HL-60 (cell line): ENCODE measurements at regions not wholly inside any gene's neighbourhood (a gene's known extent, or its start where the extent isn't known, plus 50 kb on each side); places are given as distances from the start of the nearest gene placed in this dataset.

Source experiments
- DNase-seq, 2 experiments: peaks; one replicate each; pipeline ENCODE4 v3.0.0-alpha.2; 2010 to 2020; ENCODE audit warnings: low read depth in 1 of 2, low spot score in 1 of 2
- H3K27ac ChIP-seq: fragments of 250-450 bp; sonication (Bioruptor Pico); replicated peaks from 2 replicates; pipeline ENCODE4 v1.5.1; 2020; ENCODE audit warnings: mild to moderate bottlenecking, moderate library complexity
- H3K27me3 ChIP-seq: fragments of 250-450 bp; sonication (Bioruptor Pico); 2 replicates; pipeline ENCODE4 v1.5.1; 2021; ENCODE audit warnings: mild to moderate bottlenecking, moderate library complexity; ENCODE audit not compliant: insufficient read depth, poor library complexity, severe bottlenecking
- H3K4me3 ChIP-seq: replicated peaks from 2 replicates; pipeline ENCODE4 v1.5.1; 2011; ENCODE audit warnings: mild to moderate bottlenecking, control low read depth, low read length; ENCODE audit not compliant: insufficient read depth
- CTCF ChIP-seq: IDR thresholded peaks from one replicate; pipeline ENCODE4 v1.5.1; 2011; ENCODE audit warnings: low read length, control low read depth, inconsistent platforms; ENCODE audit not compliant: insufficient read depth
- GABPA ChIP-seq: IDR thresholded peaks from 2 replicates; pipeline ENCODE4 v1.6.1; 2012; ENCODE audit warnings: low read depth
- POLR2AphosphoS5 ChIP-seq: IDR thresholded peaks from 2 replicates; pipeline ENCODE4 v1.6.1; 2012; ENCODE audit warnings: low read depth
- REST ChIP-seq: IDR thresholded peaks from 2 replicates; pipeline ENCODE4 v1.6.1; 2012; ENCODE audit warnings: low read depth; ENCODE audit not compliant: insufficient replicate concordance
- SPI1 ChIP-seq: IDR thresholded peaks from 2 replicates; pipeline ENCODE4 v1.6.1; 2012; ENCODE audit warnings: low read depth, mild to moderate bottlenecking, borderline replicate concordance

- Histone ChIP-seq H3K4me3 (no peak overlapping the region), H3K27me3 (peaks cover 18% of the 10 kb centered on the region), H3K27ac (no peak overlapping the region)
- no peak for DNase-seq
- no peak for TF ChIP-seq GABPA
- no peak for TF ChIP-seq CTCF
- no peak for TF ChIP-seq POLR2AphosphoS5
- TF ChIP-seq SPI1, result no peak
- TF ChIP-seq REST, result no peak
Observed at GRCh38 chr14:54251356-54251755, 145.5 kb upstream of the CDKN3 start.

GRCh38 chr14:54252072-54252730 lies 144.6 kb upstream of the CDKN3 start:
- DNase-seq, result no peak
- no peak for TF ChIP-seq POLR2AphosphoS5
- no peak for TF ChIP-seq CTCF
- no peak for TF ChIP-seq SPI1
- TF ChIP-seq GABPA, result no peak
- TF ChIP-seq REST, result no peak
- H3K27ac ChIP-seq, result no peak overlapping the region
- peaks cover 18% of the 10 kb centered on the region for H3K27me3 ChIP-seq
- H3K4me3 ChIP-seq, result no peak overlapping the region

- DNase-seq, result no peak
- no peak for TF ChIP-seq CTCF
- no peak for TF ChIP-seq REST
- no peak for TF ChIP-seq SPI1
- Histone ChIP-seq H3K27me3 (peaks cover 18% of the 10 kb centered on the region), H3K27ac (no peak overlapping the region), H3K4me3 (no peak overlapping the region)
Observed at GRCh38 chr14:54253195-54253947, 143.4 kb upstream of the CDKN3 start.
